B cell (primary cell): ENCODE measurements at regions not wholly inside any gene's neighbourhood (a gene's known extent, or its start where the extent isn't known, plus 50 kb on each side); places are given as distances from the start of the nearest gene placed in this dataset.

Experiments used
- CTCF ChIP-seq: fragments of 200-600 bp; IDR thresholded peaks from one replicate; pipeline ENCODE4 v1.8.0; 2022; ENCODE audit warnings: antibody characterized with exemption, mild to moderate bottlenecking
- EZH2 ChIP-seq: IDR thresholded peaks from 2 replicates; pipeline ENCODE4 v1.6.1; 2012; ENCODE audit warnings: borderline replicate concordance, low read depth, mild to moderate bottlenecking, moderate library complexity, low read length; ENCODE audit not compliant: insufficient read depth, poor library complexity, severe bottlenecking

GRCh38 chr15:95826412-95827195 is 503.9 kb upstream of the NR2F2 start:
- TF ChIP-seq CTCF (no peak), EZH2 (no peak)
